Dendritic cell treated with granulocyte-macrophage colony-stimulating factor and Interleukin-4, amounts not matched to agents 40 ng/mL and 50 ng/mL, for 4 days (primary cell): ENCODE measurements at regions not wholly inside any gene's neighbourhood (a gene's known extent, or its start where the extent isn't known, plus 50 kb on each side); places are given as distances from the start of the nearest gene placed in this dataset.
"Not testable (repeated sequence)": the region's sequence is repeated elsewhere in the genome, so short reads cannot be mapped to it uniquely, and the experiment has no call there.

Experiments used
- H3K27ac Mint-ChIP-seq: one replicate; pipeline ENCODE4 v1.8.0; 2022; ENCODE audit warnings: mild to moderate bottlenecking, mixed read lengths
- H3K27me3 Mint-ChIP-seq: one replicate; pipeline ENCODE4 v1.8.0; 2022; ENCODE audit warnings: mild to moderate bottlenecking, mixed read lengths
- H3K36me3 Mint-ChIP-seq: one replicate; pipeline ENCODE4 v1.8.0; 2022; ENCODE audit warnings: low read depth, mixed read lengths
- H3K4me1 Mint-ChIP-seq: one replicate; pipeline ENCODE4 v1.8.0; 2022; ENCODE audit warnings: low read depth, mixed read lengths
- H3K4me3 Mint-ChIP-seq: one replicate; pipeline ENCODE4 v1.8.0; 2022; ENCODE audit warnings: mild to moderate bottlenecking, moderate library complexity, mixed read lengths
- H3K9me3 Mint-ChIP-seq: one replicate; pipeline ENCODE4 v1.8.0; 2022; ENCODE audit warnings: mixed read lengths
- intact Hi-C: fragments of 100-400 bp; cut with micrococcal nuclease; formaldehyde crosslinking; loops from one replicate; pipeline ENCODE4 v1.15.0; 2022

GRCh38 chr4:160485071-160485687 lies 1382.3 kb downstream of the RAPGEF2 start:
- H3K4me1 Mint-ChIP-seq: no peaks in the 10 kb centered on the region
- no peaks in the 10 kb centered on the region for H3K36me3 Mint-ChIP-seq
- intact Hi-C loops: no loop called here
- H3K27ac Mint-ChIP-seq: no peak overlapping the region
- H3K27me3 Mint-ChIP-seq: no peaks in the 10 kb centered on the region
- H3K9me3 Mint-ChIP-seq: peaks cover 41% of the 10 kb centered on the region
- H3K4me3 Mint-ChIP-seq: no peak overlapping the region

GRCh38 chr4:160492181-160492580 lies 1389.3 kb downstream of the RAPGEF2 start:
- intact Hi-C loops: no loop called here
- Mint-ChIP-seq H3K27me3 (no peaks in the 10 kb centered on the region), H3K4me3 (no peak overlapping the region), H3K4me1 (no peaks in the 10 kb centered on the region), H3K27ac (no peak overlapping the region), H3K9me3 (peaks cover 38% of the 10 kb centered on the region), H3K36me3 (no peaks in the 10 kb centered on the region)

- no peaks in the 10 kb centered on the region for H3K36me3 Mint-ChIP-seq
- no peak overlapping the region for H3K27ac Mint-ChIP-seq
- H3K4me1 Mint-ChIP-seq: no peaks in the 10 kb centered on the region
- H3K4me3 Mint-ChIP-seq: no peak overlapping the region
- peaks cover 38% of the 10 kb centered on the region for H3K9me3 Mint-ChIP-seq
- intact Hi-C loops: no loop called here
- H3K27me3 Mint-ChIP-seq: no peaks in the 10 kb centered on the region
These were observed 1390.3 kb downstream of the RAPGEF2 start for GRCh38 chr4:160493206-160493605.

GRCh38 chr4:160495356-160495755 lies 1392.5 kb downstream of the RAPGEF2 start:
- Mint-ChIP-seq H3K4me3 (no peak overlapping the region), H3K9me3 (peaks cover 36% of the 10 kb centered on the region), H3K27me3 (no peaks in the 10 kb centered on the region), H3K27ac (no peak overlapping the region), H3K36me3 (no peaks in the 10 kb centered on the region), H3K4me1 (no peaks in the 10 kb centered on the region)
- intact Hi-C loops: no loop called here

GRCh38 chr4:160498211-160498610 lies 1395.3 kb downstream of the RAPGEF2 start:
- intact Hi-C loops: no loop called here
- no peaks in the 10 kb centered on the region for H3K36me3 Mint-ChIP-seq
- no peaks in the 10 kb centered on the region for H3K27me3 Mint-ChIP-seq
- no peak overlapping the region for H3K27ac Mint-ChIP-seq
- H3K4me3 Mint-ChIP-seq: no peak overlapping the region
- H3K9me3 Mint-ChIP-seq: peaks cover 30% of the 10 kb centered on the region
- H3K4me1 Mint-ChIP-seq: no peaks in the 10 kb centered on the region

- intact Hi-C loops: no loop called here
- no peaks in the 10 kb centered on the region for H3K27me3 Mint-ChIP-seq
- H3K36me3 Mint-ChIP-seq: no peaks in the 10 kb centered on the region
- no peak overlapping the region for H3K27ac Mint-ChIP-seq
- H3K4me3 Mint-ChIP-seq: no peak overlapping the region
- no peaks in the 10 kb centered on the region for H3K4me1 Mint-ChIP-seq
- H3K9me3 Mint-ChIP-seq: no peaks in the 10 kb centered on the region
These were observed 1402.8 kb downstream of the RAPGEF2 start for GRCh38 chr4:160505724-160506123.

GRCh38 chr4:160510928-160511327 lies 1408.0 kb downstream of the RAPGEF2 start:
- Mint-ChIP-seq H3K9me3 (no peaks in the 10 kb centered on the region), H3K4me1 (no peaks in the 10 kb centered on the region), H3K36me3 (no peaks in the 10 kb centered on the region), H3K4me3 (no peak overlapping the region), H3K27ac (no peak overlapping the region), H3K27me3 (no peaks in the 10 kb centered on the region)
- intact Hi-C loops: no loop called here

- no peaks in the 10 kb centered on the region for H3K27me3 Mint-ChIP-seq
- no peaks in the 10 kb centered on the region for H3K4me1 Mint-ChIP-seq
- no peak overlapping the region for H3K4me3 Mint-ChIP-seq
- H3K36me3 Mint-ChIP-seq: no peaks in the 10 kb centered on the region
- H3K9me3 Mint-ChIP-seq: no peaks in the 10 kb centered on the region
- intact Hi-C loops: no loop called here
- no peak overlapping the region for H3K27ac Mint-ChIP-seq
These were observed 1411.2 kb downstream of the RAPGEF2 start for GRCh38 chr4:160514126-160514525.

- Mint-ChIP-seq H3K4me1 (no peaks in the 10 kb centered on the region), H3K9me3 (no peaks in the 10 kb centered on the region), H3K36me3 (no peaks in the 10 kb centered on the region), H3K27me3 (no peaks in the 10 kb centered on the region), H3K27ac (no peak overlapping the region), H3K4me3 (no peak overlapping the region)
- intact Hi-C loops: no loop called here
These were observed 1420.4 kb downstream of the RAPGEF2 start for GRCh38 chr4:160523231-160523630.

- Mint-ChIP-seq H3K27me3 (no peaks in the 10 kb centered on the region), H3K36me3 (no peaks in the 10 kb centered on the region), H3K27ac (no peak overlapping the region), H3K4me3 (no peak overlapping the region), H3K4me1 (no peaks in the 10 kb centered on the region), H3K9me3 (peaks cover 2% of the 10 kb centered on the region)
- intact Hi-C loops: no loop called here
These were observed 1434.8 kb downstream of the RAPGEF2 start for GRCh38 chr4:160537681-160538080.

GRCh38 chr4:160546201-160546600 lies 1443.3 kb downstream of the RAPGEF2 start:
- Mint-ChIP-seq H3K36me3 (no peaks in the 10 kb centered on the region), H3K4me1 (no peaks in the 10 kb centered on the region), H3K4me3 (no peak overlapping the region), H3K27ac (no peak overlapping the region), H3K27me3 (no peaks in the 10 kb centered on the region), H3K9me3 (peaks cover 40% of the 10 kb centered on the region)
- intact Hi-C loops: no loop called here

- H3K4me3 Mint-ChIP-seq, H3K27ac Mint-ChIP-seq, H3K27me3 Mint-ChIP-seq, H3K36me3 Mint-ChIP-seq, H3K4me1 Mint-ChIP-seq, intact Hi-C loops: not testable (repeated sequence)
- H3K9me3 Mint-ChIP-seq: peaks cover 21% of the 10 kb centered on the region
These were observed 1447.2 kb downstream of the RAPGEF2 start for GRCh38 chr4:160549951-160550519.

GRCh38 chr4:160562661-160563060 lies 1459.8 kb downstream of the RAPGEF2 start:
- Mint-ChIP-seq H3K27me3 (no peaks in the 10 kb centered on the region), H3K4me1 (no peaks in the 10 kb centered on the region), H3K4me3 (no peak overlapping the region), H3K27ac (no peak overlapping the region), H3K9me3 (no peaks in the 10 kb centered on the region), H3K36me3 (no peaks in the 10 kb centered on the region)
- intact Hi-C loops: no loop called here

- no peak overlapping the region for H3K4me3 Mint-ChIP-seq
- H3K36me3 Mint-ChIP-seq: no peaks in the 10 kb centered on the region
- H3K27ac Mint-ChIP-seq: no peak overlapping the region
- no peaks in the 10 kb centered on the region for H3K4me1 Mint-ChIP-seq
- no peaks in the 10 kb centered on the region for H3K27me3 Mint-ChIP-seq
- intact Hi-C loops: no loop called here
- no peaks in the 10 kb centered on the region for H3K9me3 Mint-ChIP-seq
These were observed 1460.8 kb downstream of the RAPGEF2 start for GRCh38 chr4:160563552-160564282.
